Thymus (tissue), 11 donors: ENCODE measurements at regions not wholly inside any gene's neighbourhood (a gene's known extent, or its start where the extent isn't known, plus 50 kb on each side); places are given as distances from the start of the nearest gene placed in this dataset.
"Not testable (repeated sequence)": the region's sequence is repeated elsewhere in the genome, so short reads cannot be mapped to it uniquely, and the experiment has no call there.

ENCODE experiments used
- DNase-seq, 9 donors: peaks; one replicate each; pipeline ENCODE4 v3.0.0-alpha.2; 2013; ENCODE audit warnings: low spot score in 9 of 9, low read depth in 6 of 9, missing footprints in 1 of 9
- H3K27ac ChIP-seq, 2 donors: one replicate each; pipeline ENCODE4 v1.5.1; 2013; ENCODE audit warnings: control low read depth in 1 of 2, low read depth in 1 of 2, low read length in 1 of 2, mild to moderate bottlenecking in 1 of 2, moderate library complexity in 1 of 2
- H3K27me3 ChIP-seq, 2 donors: one replicate each; pipeline ENCODE4 v1.5.1; 2013; ENCODE audit warnings: low read length in 1 of 2; ENCODE audit not compliant: control insufficient read depth in 2 of 2, insufficient read depth in 1 of 2
- H3K36me3 ChIP-seq, 2 donors: one replicate each; pipeline ENCODE4 v1.5.1; 2013; ENCODE audit warnings: low read length in 1 of 2, mild to moderate bottlenecking in 1 of 2, moderate library complexity in 1 of 2; ENCODE audit not compliant: control insufficient read depth in 2 of 2, insufficient read depth in 2 of 2
- H3K4me1 ChIP-seq, 2 donors: one replicate each; pipeline ENCODE4 v1.5.1; 2013; ENCODE audit warnings: low read length in 2 of 2; ENCODE audit not compliant: control insufficient read depth in 2 of 2, insufficient read depth in 2 of 2
- H3K4me3 ChIP-seq, 2 donors: one replicate each; pipeline ENCODE4 v1.5.1; 2013; ENCODE audit warnings: low read length in 2 of 2, control low read depth in 1 of 2, mild to moderate bottlenecking in 1 of 2
- H3K9me3 ChIP-seq, 2 donors: one replicate each; pipeline ENCODE4 v1.5.1; 2013; ENCODE audit warnings: low read length in 1 of 2, mild to moderate bottlenecking in 1 of 2; ENCODE audit not compliant: control insufficient read depth in 2 of 2, insufficient read depth in 1 of 2
- WGBS: extraction: QIAGEN DNeasy Blood & Tissue Kit; methylation state at CpG from one replicate; pipeline ENCODE4 v1.1.7; 2013; 5-methylcytosine and 5-hydroxymethylcytosine counted together
- donor health status: healthy.

GRCh38 chr7:142642316-142642715, 107.0 kb upstream of the PRSS1 start:
- Histone ChIP-seq H3K9me3 (no peaks in the 10 kb centered on the region), H3K27me3 (no peaks in the 10 kb centered on the region), H3K4me3 (no peak overlapping the region), H3K4me1 (peaks cover 0 to 15% of the 10 kb centered on the region in 2 donors), H3K27ac (peak overlapping the region in 1 of 2 donors; percentile 5), H3K36me3 (no peaks in the 10 kb centered on the region)
- DNase-seq = no peak

DNA sequence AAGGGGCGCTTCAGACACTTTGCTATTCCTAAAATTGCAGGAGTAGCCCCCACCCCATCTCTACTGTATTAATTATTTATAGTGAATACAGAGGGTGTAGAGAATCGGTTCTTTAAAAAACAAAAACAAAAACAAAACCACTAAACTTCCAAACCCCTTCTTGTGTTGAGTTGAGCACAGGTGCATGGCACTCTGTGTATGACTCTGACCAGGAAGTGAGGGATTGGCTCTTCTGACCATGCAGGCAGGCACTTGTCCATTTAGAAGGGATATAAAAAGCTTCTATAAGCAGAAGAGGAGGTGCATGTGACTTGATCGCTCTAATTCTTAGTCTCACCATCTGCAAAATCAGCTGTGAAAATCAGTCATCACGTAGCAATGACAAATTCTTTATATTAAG, 108.0 kb upstream of the PRSS1 start:
- 82% methylated on average over 4 of the region's 4 CpGs for WGBS
- H3K36me3 ChIP-seq, DNase-seq, H3K9me3 ChIP-seq, H3K27me3 ChIP-seq, H3K4me3 ChIP-seq: not testable (repeated sequence)
- H3K4me1 ChIP-seq = peaks cover 0 to 22% of the 10 kb centered on the region in 2 donors
- peak overlapping the region in 1 of 2 donors; percentile 17 for H3K27ac ChIP-seq

DNA sequence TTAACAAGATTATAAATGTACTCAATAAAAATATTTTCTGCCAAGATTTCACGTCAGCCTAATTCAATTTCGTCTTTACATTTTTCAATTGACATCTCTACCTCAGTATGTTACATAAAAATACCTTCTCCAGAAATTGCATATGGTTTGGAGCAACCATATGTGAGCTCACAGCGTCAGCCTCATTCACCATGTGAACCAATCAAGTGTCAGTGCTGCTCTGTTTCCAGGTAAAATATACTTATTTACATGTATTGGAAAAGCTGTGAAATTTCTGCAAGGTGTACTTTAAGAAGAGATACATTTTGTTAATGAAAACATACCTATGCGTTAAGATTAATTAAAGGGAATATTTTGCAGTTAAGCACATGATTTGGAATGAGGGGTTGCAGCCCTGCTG, 110.7 kb upstream of the PRSS1 start:
- DNase-seq = no peak
- Histone ChIP-seq H3K27ac (peak overlapping the region in 1 of 2 donors; percentile 47), H3K27me3 (no peaks in the 10 kb centered on the region), H3K9me3 (no peaks in the 10 kb centered on the region), H3K36me3 (no peaks in the 10 kb centered on the region), H3K4me3 (no peak overlapping the region), H3K4me1 (peaks cover 0 to 22% of the 10 kb centered on the region in 2 donors)
- 95% methylated on average over 4 of the region's 4 CpGs for WGBS

GRCh38 chr7:142637240-142637639, 112.0 kb upstream of the PRSS1 start:
- Histone ChIP-seq H3K27me3 (no peaks in the 10 kb centered on the region), H3K36me3 (no peaks in the 10 kb centered on the region), H3K4me1 (peaks cover 0 to 24% of the 10 kb centered on the region in 2 donors), H3K9me3 (no peaks in the 10 kb centered on the region), H3K27ac (peak overlapping the region; percentile 96), H3K4me3 (peak overlapping the region; percentile 48 to 51)
- no peak for DNase-seq
- WGBS = 18% methylated on average over 5 of the region's 5 CpGs

DNA sequence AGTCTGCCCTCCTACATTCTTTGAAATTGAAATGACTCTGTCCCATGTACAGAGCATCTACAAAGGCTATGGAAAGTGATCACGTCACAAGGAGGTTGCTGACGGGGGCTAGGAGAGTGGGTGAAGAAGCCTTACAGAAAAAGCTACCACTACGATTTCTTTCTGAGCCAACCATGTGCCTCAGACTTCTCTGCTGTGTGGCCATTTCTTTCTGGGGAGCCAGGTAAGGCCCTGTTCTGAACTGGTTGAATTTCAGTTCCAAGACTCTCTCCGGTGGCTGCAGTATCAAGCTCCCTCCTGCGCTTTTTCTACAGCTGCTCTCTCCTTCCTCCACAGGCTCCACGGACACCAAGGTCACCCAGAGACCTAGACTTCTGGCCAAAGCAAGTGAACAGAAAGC, 112.5 kb upstream of the PRSS1 start:
- Histone ChIP-seq H3K4me3 (peak overlapping the region; percentile 48 to 51), H3K9me3 (no peaks in the 10 kb centered on the region), H3K27me3 (no peaks in the 10 kb centered on the region), H3K4me1 (peaks cover 0 to 21% of the 10 kb centered on the region in 2 donors), H3K27ac (peak overlapping the region; percentile 96), H3K36me3 (no peaks in the 10 kb centered on the region)
- 16% methylated on average over 6 of the region's 6 CpGs for WGBS
- peak in 5 of 9 donors; percentile 40 to 78 (median 47) for DNase-seq

DNA sequence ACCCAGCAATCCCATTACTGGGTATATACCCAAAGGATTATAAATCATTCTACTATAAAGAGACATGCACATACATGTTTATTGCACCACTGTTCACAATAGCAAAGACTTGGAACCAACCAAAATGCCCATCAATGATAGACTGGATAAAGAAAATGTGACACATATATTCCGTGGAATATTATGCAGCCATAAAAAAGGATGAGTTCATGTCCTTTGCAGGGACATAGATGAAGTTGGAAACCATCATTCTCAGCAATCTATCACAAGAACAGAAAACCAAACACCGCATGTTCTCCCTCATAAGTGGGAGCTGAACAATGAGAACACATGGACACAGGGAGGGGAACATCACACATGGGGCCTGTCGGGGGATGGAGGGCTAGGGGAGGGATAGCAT, 113.2 kb upstream of the PRSS1 start:
- H3K4me1 ChIP-seq = peaks cover 0 to 14% of the 10 kb centered on the region in 2 donors
- 94% methylated on average over 3 of the region's 3 CpGs for WGBS

GRCh38 chr7:142632271-142633134, 116.8 kb upstream of the PRSS1 start:
- Histone ChIP-seq H3K4me1 (peaks cover 0 to 26% of the 10 kb centered on the region in 2 donors), H3K27me3 (no peaks in the 10 kb centered on the region), H3K27ac (peak overlapping the region in 1 of 2 donors; percentile 37), H3K9me3 (no peaks in the 10 kb centered on the region), H3K36me3 (no peaks in the 10 kb centered on the region), H3K4me3 (no peak overlapping the region)
- peak in 8 of 9 donors; percentile 44 to 87 (median 60) for DNase-seq
- WGBS = 26% methylated on average over 17 of the region's 17 CpGs

More for the DNA sequence above, 113.2 kb upstream of the PRSS1 start:
- H3K36me3 ChIP-seq, H3K4me3 ChIP-seq, DNase-seq, H3K27me3 ChIP-seq, H3K9me3 ChIP-seq: not testable (repeated sequence)
- H3K27ac ChIP-seq = peak overlapping the region in 1 of 2 donors; percentile 96

- DNase-seq = no peak
- no peaks in the 10 kb centered on the region for H3K36me3 ChIP-seq
- H3K27ac ChIP-seq = peak overlapping the region in 1 of 2 donors; percentile 17
- no peaks in the 10 kb centered on the region for H3K27me3 ChIP-seq
- H3K4me3 ChIP-seq = no peak overlapping the region
- peaks cover 0 to 33% of the 10 kb centered on the region in 2 donors for H3K4me1 ChIP-seq
- 91% methylated on average over 15 of the region's 15 CpGs for WGBS
- H3K9me3 ChIP-seq = no peaks in the 10 kb centered on the region
These were observed 119.5 kb upstream of the PRSS1 start for GRCh38 chr7:142629588-142630260.

- H3K36me3 ChIP-seq = no peaks in the 10 kb centered on the region
- H3K4me3 ChIP-seq = no peak overlapping the region
- H3K9me3 ChIP-seq = no peaks in the 10 kb centered on the region
- H3K27ac ChIP-seq = no peak overlapping the region
- H3K27me3 ChIP-seq = no peaks in the 10 kb centered on the region
- 95% methylated on average over 1 of the region's 1 CpG for WGBS
- no peak for DNase-seq
- peaks cover 0 to 33% of the 10 kb centered on the region in 2 donors for H3K4me1 ChIP-seq
These were observed 120.3 kb upstream of the PRSS1 start for GRCh38 chr7:142628945-142629344.
